Heart left ventricle (tissue), 16 donors: ENCODE measurements at regions not wholly inside any gene's neighbourhood (a gene's known extent, or its start where the extent isn't known, plus 50 kb on each side); places are given as distances from the start of the nearest gene placed in this dataset.
"Not testable (repeated sequence)": the region's sequence is repeated elsewhere in the genome, so short reads cannot be mapped to it uniquely, and the experiment has no call there.

Experiments used
- ATAC-seq, 4 donors: fragments of 200-7000 bp; cut with Tn5 transposase; one replicate each; pipeline ENCODE4 v1.9.1; 2020 to 2022; ENCODE audit warnings: moderate library complexity in 4 of 4, mild to moderate bottlenecking in 3 of 4, moderate number of reproducible peaks in 1 of 4
- DNase-seq, 5 donors: peaks; one replicate each; pipeline ENCODE4 v3.0.0-alpha.2; 2020
- H3K27ac ChIP-seq, 12 donors: fragments of 200-600 bp; sonication (generic) in 4 of 12; one replicate each; pipeline versions ENCODE4 v1.5.0 to v1.8.0; 2016 to 2022; ENCODE audit warnings: mild to moderate bottlenecking in 2 of 12
- H3K27me3 ChIP-seq, 9 donors: fragments of 200-600 bp; sonication (generic) in 2 of 9; one replicate each; pipeline versions ENCODE4 v1.5.1 to v1.8.0; 2016 to 2022; ENCODE audit warnings: mild to moderate bottlenecking in 3 of 9
- H3K36me3 ChIP-seq, 9 donors: fragments of 200-600 bp; sonication (generic) in 2 of 9; one replicate each; pipeline versions ENCODE4 v1.5.0 to v1.8.0; 2018 to 2022; ENCODE audit warnings: mild to moderate bottlenecking in 2 of 9
- H3K4me1 ChIP-seq, 12 donors: fragments of 200-600 bp; sonication (generic) in 4 of 12; one replicate each; pipeline versions ENCODE4 v1.5.0 to v1.8.0; 2016 to 2022; ENCODE audit warnings: mild to moderate bottlenecking in 3 of 12
- H3K4me3 ChIP-seq, 12 donors: fragments of 200-600 bp; sonication (generic) in 4 of 12; one replicate each; pipeline versions ENCODE4 v1.5.0 to v1.8.0; 2017 to 2022; ENCODE audit warnings: mild to moderate bottlenecking in 9 of 12, moderate library complexity in 4 of 12
- H3K9me3 ChIP-seq, 12 donors: fragments of 200-600 bp; sonication (generic) in 4 of 12; one replicate each; pipeline versions ENCODE4 v1.5.0 to v1.8.0; 2016 to 2022; ENCODE audit warnings: mild to moderate bottlenecking in 1 of 12
- POLR2A ChIP-seq, 2 donors: fragments of 450-650 bp; IDR thresholded peaks; one replicate each; pipeline ENCODE4 v1.6.1; 2017; ENCODE audit warnings: antibody characterized with exemption in 2 of 2, mild to moderate bottlenecking in 2 of 2, moderate library complexity in 2 of 2
- WGBS, 4 donors: extraction: QIAGEN DNeasy Blood & Tissue Kit in 2 of 4; methylation state at CpG; one replicate each; pipeline versions ENCODE4 v1.1.5 to v1.1.7; 2013 to 2018; 5-methylcytosine and 5-hydroxymethylcytosine counted together
- intact Hi-C, 10 donors: fragments of 100-400 bp; cut with DNase I; formaldehyde crosslinking; loops; one replicate each; pipeline versions ENCODE4 v1.11.1 to v1.14.2; 2022
- TF ChIP-seq, protein P1 (sequence below), 12 donors: fragments of 200-600 bp; sonication (generic) in 4 of 12; IDR thresholded peaks; one replicate each; pipeline versions ENCODE4 v1.5.0 to v1.8.0; 2018 to 2022; ENCODE audit warnings: antibody characterized with exemption in 12 of 12, mild to moderate bottlenecking in 5 of 12
- donor health status: ischemic (EF 13 %, LVEDD 7.1; RV severe dilation, severe dysfunction).
- donor health status: healthy with polysubstance abuse.
- donor health status: DM: no; HTN: yes; CAD: no.
- donor health status: DM: no; HTN: no; CAD: no.
- donor health status: ischemic (EF 25% LVEDD 6.9; RV normal size, moderate dysfunction).
- donor health status: ischemic (EF 25% LVEDD 5.7; RV mildly dilated, moderate dysfunction).
- donor health status: healthy.
- donor health status: DM: yes; HTN: yes; CAD: no.
- donor health status: ischemic (EF 35%, LVEDD 5.7; RV mildly dilated, moderate dysfunction).
- donor health status: nonischemic (EF 11% LVEDD 7.7; RV severe dilation, severe dysfunction).
- donor health status: DM: yes; HTN: yes; CAD: no.
- donor health status: PGD.
- donor health status: ischemic (EF 29% LVEDD 5.4; RV normal size, mild dysfunction).
- donor health status: nonischemic (EF 23%, LVEDD 6.1; RV moderate dilation, normal function).

DNA sequence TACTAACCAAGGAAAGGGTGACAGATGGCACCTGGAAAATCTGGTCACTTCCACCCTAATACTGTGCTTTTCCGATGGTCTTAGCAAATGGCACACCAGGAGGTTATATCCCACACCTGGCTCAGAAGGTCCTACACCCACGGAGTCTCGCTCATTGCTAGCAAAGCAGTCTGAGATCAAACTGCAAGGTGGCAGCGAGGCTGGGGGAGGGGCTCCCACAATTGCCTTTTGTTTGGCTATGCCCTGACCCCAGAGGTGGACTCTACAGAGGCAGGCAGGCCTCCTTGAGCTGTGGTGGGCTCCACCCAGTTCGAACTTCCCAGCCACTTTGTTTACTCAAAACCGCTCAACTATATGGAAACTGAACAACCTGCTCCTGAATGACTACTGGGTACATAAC is 50.3 kb upstream of the UGT2B15 start:
- H3K4me3 ChIP-seq, DNase-seq, intact Hi-C loops, H3K4me1 ChIP-seq, ATAC-seq, H3K27ac ChIP-seq, H3K27me3 ChIP-seq, H3K36me3 ChIP-seq, H3K9me3 ChIP-seq: not testable (repeated sequence)
- 83 to 88% (median 84%) methylated on average over 6 of the region's 6 CpGs for WGBS, 4 donors

DNA sequence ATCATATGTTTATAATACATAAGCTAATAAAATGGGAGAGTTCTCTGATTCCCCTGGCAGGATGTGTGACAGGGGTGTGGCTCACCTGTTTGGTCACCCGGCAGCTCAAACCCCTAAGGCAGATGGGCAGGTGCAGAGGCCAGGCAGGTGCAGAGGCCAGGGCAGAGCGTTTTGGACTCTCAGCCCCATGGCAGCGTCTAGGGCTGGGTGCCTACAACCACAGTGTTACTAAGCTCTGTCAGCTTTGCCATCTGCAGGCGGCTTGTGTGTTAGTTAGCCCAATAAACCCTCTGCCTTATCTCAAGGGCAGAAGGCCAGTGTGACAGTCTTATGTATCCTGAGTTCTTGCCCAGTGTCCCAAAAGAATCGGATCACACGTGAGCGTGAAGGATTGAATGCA is 54.0 kb upstream of the UGT2B15 start:
- Histone ChIP-seq H3K9me3 (peaks cover 0 to 4% (median 0%) of the 10 kb centered on the region in 12 donors), H3K4me1 (no peaks in the 10 kb centered on the region), H3K27me3 (no peaks in the 10 kb centered on the region), H3K27ac (no peak overlapping the region), H3K4me3 (no peak overlapping the region), H3K36me3 (no peaks in the 10 kb centered on the region)
- intact Hi-C loops = no loop called here
- ATAC-seq (no peak), DNase-seq (peak in 1 of 5 donors; percentile 21)
- TF ChIP-seq, protein P1, sequence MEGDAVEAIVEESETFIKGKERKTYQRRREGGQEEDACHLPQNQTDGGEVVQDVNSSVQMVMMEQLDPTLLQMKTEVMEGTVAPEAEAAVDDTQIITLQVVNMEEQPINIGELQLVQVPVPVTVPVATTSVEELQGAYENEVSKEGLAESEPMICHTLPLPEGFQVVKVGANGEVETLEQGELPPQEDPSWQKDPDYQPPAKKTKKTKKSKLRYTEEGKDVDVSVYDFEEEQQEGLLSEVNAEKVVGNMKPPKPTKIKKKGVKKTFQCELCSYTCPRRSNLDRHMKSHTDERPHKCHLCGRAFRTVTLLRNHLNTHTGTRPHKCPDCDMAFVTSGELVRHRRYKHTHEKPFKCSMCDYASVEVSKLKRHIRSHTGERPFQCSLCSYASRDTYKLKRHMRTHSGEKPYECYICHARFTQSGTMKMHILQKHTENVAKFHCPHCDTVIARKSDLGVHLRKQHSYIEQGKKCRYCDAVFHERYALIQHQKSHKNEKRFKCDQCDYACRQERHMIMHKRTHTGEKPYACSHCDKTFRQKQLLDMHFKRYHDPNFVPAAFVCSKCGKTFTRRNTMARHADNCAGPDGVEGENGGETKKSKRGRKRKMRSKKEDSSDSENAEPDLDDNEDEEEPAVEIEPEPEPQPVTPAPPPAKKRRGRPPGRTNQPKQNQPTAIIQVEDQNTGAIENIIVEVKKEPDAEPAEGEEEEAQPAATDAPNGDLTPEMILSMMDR (IDR thresholded peaks at IDR 0.05) = no peak
- TF ChIP-seq POLR2A (IDR thresholded peaks at IDR 0.05) = no peak
- WGBS, 4 donors = 79 to 86% (median 82%) methylated on average over 7 of the region's 7 CpGs

DNA sequence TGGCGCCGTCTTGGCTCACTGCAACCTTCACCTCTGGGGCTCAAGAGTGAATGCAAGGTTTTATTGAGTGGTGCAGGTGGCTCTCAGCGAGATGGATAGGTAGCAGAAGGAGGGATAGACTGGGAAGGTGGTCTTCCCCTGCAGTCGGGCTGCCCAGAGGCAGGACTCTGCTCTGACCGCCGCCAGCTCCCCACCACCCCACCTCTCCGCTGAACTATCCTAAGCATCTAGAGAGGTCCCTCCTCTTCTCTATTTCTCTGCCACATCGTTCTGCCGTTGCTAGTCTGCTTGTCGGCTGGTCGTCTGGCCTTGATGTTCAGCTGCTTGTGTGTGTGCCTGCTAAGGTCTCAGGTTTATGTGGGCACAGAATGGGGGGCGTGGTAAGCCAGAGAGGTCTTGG is 54.5 kb upstream of the UGT2B15 start:
- DNase-seq (no peak), ATAC-seq (no peak)
- no peaks in the 10 kb centered on the region for H3K36me3 ChIP-seq
- TF ChIP-seq, protein P1 (IDR thresholded peaks at IDR 0.05) = no peak
- TF ChIP-seq POLR2A (IDR thresholded peaks at IDR 0.05) = no peak
- 79 to 86% (median 80%) methylated on average over 12 of the region's 12 CpGs for WGBS, 4 donors
- no peaks in the 10 kb centered on the region for H3K27me3 ChIP-seq
- H3K4me1 ChIP-seq = no peaks in the 10 kb centered on the region
- H3K27ac ChIP-seq = no peak overlapping the region
- H3K4me3 ChIP-seq = no peak overlapping the region
- H3K9me3 ChIP-seq = peaks cover 0 to 4% (median 0%) of the 10 kb centered on the region in 12 donors
- intact Hi-C loops = no loop called here

DNA sequence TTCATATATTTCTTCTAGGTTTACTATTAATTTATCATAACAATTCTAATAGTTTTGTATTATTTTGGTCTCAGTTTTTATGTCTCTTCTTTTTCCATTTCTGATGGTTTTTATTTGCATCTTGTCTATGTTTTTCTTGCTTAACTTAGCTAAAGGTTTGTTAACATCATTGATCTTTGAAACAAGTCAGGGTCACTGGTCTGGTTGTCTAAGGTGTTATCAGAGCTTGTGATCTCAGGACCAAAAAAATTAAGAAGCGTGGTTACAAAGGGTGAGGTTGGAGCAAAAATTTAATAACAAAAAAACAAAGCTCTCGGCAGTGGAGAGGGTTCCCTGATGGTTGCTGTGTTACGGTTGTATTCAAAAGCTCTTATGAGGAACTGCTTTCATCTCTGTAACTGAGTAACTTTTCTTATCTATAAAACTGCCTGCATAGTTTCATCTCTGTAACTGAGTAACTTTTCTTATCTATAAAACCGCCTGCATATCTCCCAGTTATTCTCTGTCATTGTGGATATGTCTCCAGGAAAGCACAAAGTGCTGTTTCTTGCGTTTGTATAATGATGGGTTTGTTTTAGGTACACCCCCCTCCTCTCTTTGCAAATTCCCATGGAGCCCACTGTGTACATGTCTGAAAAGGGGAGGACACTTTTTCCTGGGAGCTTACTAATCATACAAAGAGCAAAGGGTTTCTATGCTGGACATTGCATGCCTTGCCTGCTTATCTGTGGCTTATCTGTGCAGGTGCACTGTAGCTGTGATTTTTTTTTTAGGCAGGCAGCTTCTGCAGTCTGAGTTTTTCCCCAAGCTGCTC is 62.4 kb upstream of the UGT2B15 start:
- intact Hi-C loops = no loop called here
- Histone ChIP-seq H3K36me3 (no peaks in the 10 kb centered on the region), H3K9me3 (peaks cover 0 to under 1% (median 0%) of the 10 kb centered on the region in 12 donors), H3K4me1 (no peaks in the 10 kb centered on the region), H3K4me3 (no peak overlapping the region), H3K27me3 (no peaks in the 10 kb centered on the region), H3K27ac (no peak overlapping the region)
- WGBS, 4 donors = 12 to 18% (median 15%) methylated on average over 5 of the region's 5 CpGs
- ATAC-seq (no peak), DNase-seq (no peak)
- TF ChIP-seq, protein P1 (IDR thresholded peaks at IDR 0.05) = no peak
- no peak for TF ChIP-seq POLR2A (IDR thresholded peaks at IDR 0.05)

DNA sequence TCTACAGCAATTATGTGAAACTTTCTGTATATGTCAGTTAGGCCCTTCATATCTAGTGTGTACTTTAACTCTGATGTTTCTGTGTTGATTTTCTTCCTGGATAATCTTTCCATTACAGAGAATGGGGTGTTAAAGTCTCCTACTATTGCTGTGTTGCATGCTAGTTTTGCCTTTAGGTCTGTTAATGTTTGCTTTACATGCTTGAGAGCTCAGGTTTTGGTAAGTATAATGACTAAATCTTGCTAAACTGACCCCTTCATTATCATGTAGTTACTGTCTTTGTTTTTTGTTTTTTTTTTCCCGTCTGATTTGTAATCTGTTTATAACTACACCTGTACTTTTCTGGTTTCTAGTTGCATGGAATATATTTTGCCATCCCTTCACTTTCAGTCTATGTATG is 63.6 kb upstream of the UGT2B15 start:
- ATAC-seq (no peak), DNase-seq (no peak)
- TF ChIP-seq, protein P1 (IDR thresholded peaks at IDR 0.05) = no peak
- no peak for TF ChIP-seq POLR2A (IDR thresholded peaks at IDR 0.05)
- 50 to 74% (median 66%) methylated on average over 1 of the region's 1 CpG for WGBS, 4 donors
- Histone ChIP-seq H3K36me3 (no peaks in the 10 kb centered on the region), H3K27ac (no peak overlapping the region), H3K4me3 (no peak overlapping the region), H3K27me3 (no peaks in the 10 kb centered on the region), H3K4me1 (no peaks in the 10 kb centered on the region), H3K9me3 (peaks cover 0 to 5% (median 0%) of the 10 kb centered on the region in 12 donors)
- intact Hi-C loops = no loop called here
